Aorta (tissue), 5 donors: ENCODE measurements at regions not wholly inside any gene's neighbourhood (a gene's known extent, or its start where the extent isn't known, plus 50 kb on each side); places are given as distances from the start of the nearest gene placed in this dataset.

ENCODE experiments used
- ATAC-seq: fragments of 200-7000 bp; cut with Tn5 transposase; one replicate; pipeline ENCODE4 v1.9.1; 2022; ENCODE audit warnings: moderate library complexity; ENCODE audit not compliant: low FRiP score
- DNase-seq, 2 donors: peaks; one replicate each; pipeline ENCODE4 v3.0.0-alpha.2; 2020
- H3K27ac ChIP-seq, 2 donors: one replicate each; pipeline ENCODE4 v1.5.1; 2013; ENCODE audit warnings: low read length in 2 of 2, mild to moderate bottlenecking in 2 of 2, moderate library complexity in 2 of 2, control low read depth in 1 of 2, inconsistent platforms in 1 of 2, low read depth in 1 of 2
- H3K27me3 ChIP-seq, 2 donors: one replicate each; pipeline ENCODE4 v1.6.1; 2013; ENCODE audit warnings: control low read depth in 1 of 2, low read length in 1 of 2, mild to moderate bottlenecking in 1 of 2, moderate library complexity in 1 of 2; ENCODE audit not compliant: insufficient read depth in 2 of 2, control insufficient read depth in 1 of 2
- H3K36me3 ChIP-seq, 2 donors: one replicate each; pipeline ENCODE4 v1.6.1; 2013; ENCODE audit warnings: control low read depth in 1 of 2, low read length in 1 of 2, mild to moderate bottlenecking in 1 of 2; ENCODE audit not compliant: insufficient read depth in 2 of 2, control insufficient read depth in 1 of 2
- H3K4me1 ChIP-seq, 2 donors: one replicate each; pipeline ENCODE4 v1.6.1; 2013; ENCODE audit warnings: low read length in 2 of 2, control low read depth in 1 of 2, mild to moderate bottlenecking in 1 of 2, moderate library complexity in 1 of 2; ENCODE audit not compliant: insufficient read depth in 2 of 2, control insufficient read depth in 1 of 2
- H3K4me3 ChIP-seq, 2 donors: one replicate each; pipeline ENCODE4 v1.5.1; 2013; ENCODE audit warnings: low read length in 2 of 2, control low read depth in 1 of 2, mild to moderate bottlenecking in 1 of 2
- H3K9me3 ChIP-seq: one replicate; pipeline ENCODE4 v1.6.1; 2013; ENCODE audit warnings: mild to moderate bottlenecking, low read length; ENCODE audit not compliant: control insufficient read depth
- WGBS, 2 donors: extraction: QIAGEN DNeasy Blood & Tissue Kit; methylation state at CpG; one replicate each; pipeline ENCODE4 v1.1.7; 2013; 5-methylcytosine and 5-hydroxymethylcytosine counted together
- intact Hi-C, 2 donors: fragments of 100-400 bp; cut with DNase I; formaldehyde crosslinking; loops; one replicate each; pipeline versions ENCODE4 v1.14.2 to v1.15.0; 2022
- donor health status: healthy with polysubstance abuse.
- donor health status: Bipolar disorder and iron deficiency.
- donor health status: DM: no; HTN: no; CAD: no.
- donor health status: DM: no; HTN: no; CAD: no.
- donor health status: DM: yes; HTN: yes; CAD: no.

DNA sequence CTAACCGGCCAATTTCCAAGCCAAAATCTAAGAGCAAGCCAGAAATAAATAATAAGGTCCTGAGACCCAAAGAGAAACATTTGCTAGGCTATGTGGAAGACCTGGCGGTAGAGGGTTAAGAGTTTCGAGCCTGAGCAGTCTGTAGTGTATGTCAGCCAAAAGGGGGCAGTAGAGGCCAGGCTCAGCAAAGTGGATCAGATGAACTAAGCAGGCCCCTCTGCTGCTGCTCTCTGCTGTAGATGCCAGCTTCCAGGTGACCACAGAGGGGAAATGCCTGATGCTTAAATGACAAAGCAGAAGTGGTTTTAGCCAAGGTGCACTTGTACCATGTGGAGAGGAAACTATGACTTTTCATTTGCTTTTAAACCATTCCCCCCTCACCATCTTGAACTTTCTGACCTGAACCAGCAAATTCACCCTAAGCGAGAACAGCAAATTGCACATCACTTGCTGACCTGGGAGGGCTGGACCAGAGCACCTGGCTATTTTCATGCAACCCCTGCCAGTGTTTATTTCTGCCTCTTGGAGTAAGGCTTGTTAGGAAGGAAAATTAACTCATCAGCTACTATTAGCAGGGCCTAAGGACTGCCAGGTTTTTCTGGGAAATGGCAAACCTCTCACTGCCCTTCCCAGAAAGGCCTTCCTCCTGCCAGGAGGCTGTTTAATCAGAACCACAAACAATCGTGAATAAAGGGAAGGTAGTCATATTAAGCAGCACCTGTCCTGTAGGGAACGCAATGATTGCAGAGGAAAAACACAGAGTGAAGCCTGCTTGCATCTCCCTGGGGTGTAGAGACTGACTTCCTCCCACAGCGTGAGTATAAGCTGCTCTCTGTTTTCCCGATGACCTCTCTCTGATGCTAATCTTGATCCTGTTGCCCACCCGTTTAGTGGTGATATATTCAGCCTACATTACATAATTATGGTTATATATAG lies 818.2 kb downstream of the TLR4 start:
- ATAC-seq (no peak), DNase-seq (peak; percentile 59 to 74)
- Histone ChIP-seq H3K27me3 (no peaks in the 10 kb centered on the region), H3K9me3 (no peaks in the 10 kb centered on the region), H3K4me1 (no peaks in the 10 kb centered on the region), H3K36me3 (no peaks in the 10 kb centered on the region), H3K4me3 (no peak overlapping the region), H3K27ac (no peak overlapping the region)
- intact Hi-C loops: loop anchor here (1.0 to 10.0 kb wide), 5 partner anchors 56 to 767 kb away; no protein-coding TSS in a partner anchor
- WGBS, 2 donors: 37 to 40% methylated on average over 9 of the region's 9 CpGs

DNA sequence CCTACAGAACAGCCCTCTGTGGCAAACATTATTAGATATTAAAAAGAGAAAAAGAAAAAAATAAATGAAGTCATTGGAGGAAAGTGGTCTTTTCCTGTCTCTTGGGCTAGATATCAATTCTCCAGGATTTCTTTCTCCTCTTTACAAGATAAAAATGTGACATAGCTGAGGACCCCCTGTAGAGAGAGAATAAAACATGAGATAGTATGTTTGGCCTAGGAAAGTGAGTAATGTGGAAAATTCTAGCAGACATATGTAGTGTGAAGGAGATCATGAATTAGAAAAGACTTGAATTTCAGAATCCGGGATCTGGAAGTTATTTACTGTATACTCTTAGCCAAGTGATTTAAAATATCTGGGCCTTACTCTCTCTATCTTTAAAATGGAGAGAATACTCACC lies 823.1 kb downstream of the TLR4 start:
- Histone ChIP-seq H3K4me1 (no peaks in the 10 kb centered on the region), H3K36me3 (no peaks in the 10 kb centered on the region), H3K4me3 (no peak overlapping the region), H3K9me3 (no peaks in the 10 kb centered on the region), H3K27ac (no peak overlapping the region), H3K27me3 (no peaks in the 10 kb centered on the region)
- no peak for DNase-seq
- 70 to 78% methylated on average over 1 of the region's 1 CpG for WGBS, 2 donors
- ATAC-seq: no peak
- intact Hi-C loops: loop anchor here (10.0 kb wide), 2 partner anchors 478 to 758 kb away; no protein-coding TSS in a partner anchor

DNA sequence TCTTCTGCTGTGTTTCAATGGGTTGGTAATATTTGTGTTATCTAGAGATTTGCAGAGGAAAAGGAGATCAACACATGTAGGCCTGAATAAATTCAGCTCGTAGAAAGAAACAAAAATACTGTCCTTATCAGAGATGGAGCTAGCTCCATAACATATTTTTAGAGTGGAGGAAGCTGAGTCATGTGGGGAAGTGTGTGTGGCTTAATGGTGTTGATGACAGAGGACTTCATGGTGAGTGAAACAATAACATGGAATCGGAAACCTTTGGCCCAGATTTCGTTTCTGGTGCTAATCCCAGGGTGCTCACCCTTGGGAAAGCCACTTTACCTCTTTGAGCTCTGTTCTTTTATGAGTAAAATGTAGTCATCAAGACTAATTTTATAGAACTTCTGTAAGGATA lies 825.0 kb downstream of the TLR4 start:
- intact Hi-C loops: loop anchor here (10.0 kb wide), 2 partner anchors 476 to 756 kb away; no protein-coding TSS in a partner anchor
- peak; percentile 33 for ATAC-seq
- WGBS, 2 donors: 0 to 1% methylated on average over 3 of the region's 3 CpGs

DNA sequence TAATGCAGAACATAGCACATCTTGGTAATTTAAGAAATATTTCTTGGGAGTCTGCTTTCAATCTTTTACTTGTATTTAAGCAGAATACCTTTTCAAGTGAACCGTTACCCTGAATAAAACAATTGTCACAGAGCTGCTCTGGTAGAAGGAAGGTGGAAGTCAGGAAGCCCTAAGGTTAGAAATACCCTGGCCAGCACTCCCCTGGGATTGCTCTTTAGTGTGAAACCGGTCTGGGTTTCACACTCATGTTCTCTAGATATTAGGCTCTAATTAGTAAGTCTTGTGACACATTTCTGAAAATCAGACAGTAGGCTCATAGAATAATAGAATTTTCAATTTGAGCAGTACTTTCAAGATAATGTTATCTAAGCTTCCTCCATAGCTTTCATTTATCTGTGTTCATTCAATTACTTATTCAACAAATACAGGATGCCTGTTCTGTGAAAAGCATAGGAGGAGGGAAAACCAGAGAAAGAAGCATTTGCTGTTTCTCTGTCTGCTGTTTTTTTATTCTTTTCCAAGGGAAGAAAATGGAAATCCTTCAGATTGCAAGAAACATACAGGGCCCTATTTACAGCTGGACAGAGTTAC lies 825.5 kb downstream of the TLR4 start:
- 25 to 42% methylated on average over 2 of the region's 2 CpGs for WGBS, 2 donors
- Histone ChIP-seq H3K4me3 (no peak overlapping the region), H3K27ac (no peak overlapping the region), H3K9me3 (no peaks in the 10 kb centered on the region), H3K4me1 (no peaks in the 10 kb centered on the region), H3K27me3 (no peaks in the 10 kb centered on the region), H3K36me3 (no peaks in the 10 kb centered on the region)
- ATAC-seq (no peak), DNase-seq (no peak)
- intact Hi-C loops: loop anchor here (10.0 kb wide), 2 partner anchors 475 to 755 kb away; no protein-coding TSS in a partner anchor

More for the DNA sequence above, 825.0 kb downstream of the TLR4 start:
- Histone ChIP-seq H3K4me1 (no peaks in the 10 kb centered on the region), H3K36me3 (no peaks in the 10 kb centered on the region), H3K4me3 (no peak overlapping the region), H3K27ac (no peak overlapping the region), H3K9me3 (no peaks in the 10 kb centered on the region), H3K27me3 (no peaks in the 10 kb centered on the region)
- DNase-seq: no peak

DNA sequence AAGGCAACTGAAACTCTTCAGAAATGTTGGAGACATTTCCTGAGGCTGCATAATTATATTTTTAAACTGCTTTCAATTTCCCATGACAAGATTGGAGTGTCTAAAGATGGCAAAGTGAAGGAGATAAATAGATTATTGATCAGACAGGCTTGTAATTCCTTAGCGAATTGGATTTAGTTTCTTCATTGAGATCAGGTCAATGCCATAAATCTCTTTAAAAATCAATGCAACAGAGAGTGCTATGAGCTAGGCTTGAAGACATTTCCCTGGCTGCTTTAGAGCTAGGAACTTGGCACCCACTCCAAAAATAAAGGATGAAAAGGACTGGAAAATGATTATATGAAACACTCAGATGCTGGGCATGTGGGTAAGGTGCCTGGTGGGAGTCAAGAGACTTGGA lies 828.4 kb downstream of the TLR4 start:
- no peaks in the 10 kb centered on the region for H3K9me3 ChIP-seq
- 73 to 75% methylated on average over 1 of the region's 1 CpG for whole genome bisulfite sequencing, 2 donors
- ATAC-seq (no peak), DNase-seq (no peak)
- H3K4me1 ChIP-seq: no peaks in the 10 kb centered on the region
- H3K27ac ChIP-seq: no peak overlapping the region
- H3K36me3 ChIP-seq: no peaks in the 10 kb centered on the region
- intact Hi-C loops: no loop called here
- no peak overlapping the region for H3K4me3 ChIP-seq
- H3K27me3 ChIP-seq: no peaks in the 10 kb centered on the region

DNA sequence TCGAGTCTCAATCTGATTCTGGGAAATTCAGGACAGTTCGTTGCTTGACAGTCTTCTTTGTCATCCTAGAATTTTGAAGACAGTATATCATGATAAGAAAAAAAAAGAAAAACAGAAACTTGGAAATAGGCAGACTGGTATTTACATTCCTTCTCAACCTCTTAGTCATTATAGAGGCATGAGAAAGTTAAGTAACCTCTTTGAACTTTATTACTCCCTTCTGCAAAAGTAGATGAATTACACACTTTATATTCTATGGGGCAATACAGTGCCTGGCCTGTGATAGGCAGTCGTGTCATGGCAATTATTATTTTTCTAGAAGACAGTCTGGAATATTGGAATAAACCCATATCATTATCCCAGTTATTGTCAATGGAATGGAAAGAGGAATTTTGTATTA lies 828.9 kb downstream of the TLR4 start:
- H3K36me3 ChIP-seq: no peaks in the 10 kb centered on the region
- H3K27me3 ChIP-seq: no peaks in the 10 kb centered on the region
- H3K4me3 ChIP-seq: no peak overlapping the region
- H3K9me3 ChIP-seq: no peaks in the 10 kb centered on the region
- DNase-seq (no peak), ATAC-seq (no peak)
- no peak overlapping the region for H3K27ac ChIP-seq
- intact Hi-C loops: no loop called here
- WGBS, 2 donors: 14 to 27% methylated on average over 3 of the region's 3 CpGs
- H3K4me1 ChIP-seq: no peaks in the 10 kb centered on the region

DNA sequence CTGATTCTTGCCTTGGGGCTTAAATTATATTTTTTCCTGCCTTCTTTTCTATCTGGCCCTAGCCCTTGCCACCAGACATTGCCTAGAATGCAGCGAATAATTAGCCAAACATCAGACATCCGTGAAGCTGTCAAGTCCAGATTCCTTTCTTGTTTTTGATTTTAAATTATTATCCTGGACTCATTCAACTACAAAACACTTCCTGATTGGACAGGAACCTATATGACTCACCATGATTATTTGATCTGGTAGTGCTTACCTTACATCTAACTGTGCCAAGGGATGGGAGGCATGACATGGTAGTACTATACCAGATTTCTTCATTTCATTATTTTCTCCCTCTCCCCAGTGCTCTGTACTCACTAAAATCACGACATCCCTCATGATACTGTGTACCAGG lies 829.6 kb downstream of the TLR4 start:
- no peaks in the 10 kb centered on the region for H3K4me1 ChIP-seq
- no peaks in the 10 kb centered on the region for H3K27me3 ChIP-seq
- no peak overlapping the region for H3K27ac ChIP-seq
- ATAC-seq (no peak), DNase-seq (no peak)
- H3K4me3 ChIP-seq: no peak overlapping the region
- no peaks in the 10 kb centered on the region for H3K9me3 ChIP-seq
- no peaks in the 10 kb centered on the region for H3K36me3 ChIP-seq
- intact Hi-C loops: no loop called here
- WGBS, 2 donors: 45 to 47% methylated on average over 3 of the region's 3 CpGs

DNA sequence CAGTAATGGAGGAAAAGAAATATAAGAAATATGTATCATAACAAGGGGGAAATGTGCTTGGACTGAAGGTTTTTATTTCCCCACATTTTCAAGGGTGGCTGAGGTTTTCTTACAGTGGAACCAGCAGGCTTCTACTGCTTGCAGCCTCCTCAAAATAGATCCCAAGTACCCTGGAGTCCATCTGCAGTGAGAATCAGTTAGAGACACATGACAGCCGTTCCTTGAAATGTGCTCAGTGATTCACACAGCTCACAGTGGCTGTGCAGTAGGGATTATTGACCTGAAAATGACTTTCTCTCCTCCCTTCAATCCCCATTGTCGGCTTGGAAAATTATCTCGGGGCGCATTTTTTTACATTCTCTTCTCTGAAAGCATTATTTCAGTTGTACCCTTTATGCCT lies 832.0 kb downstream of the TLR4 start:
- no peaks in the 10 kb centered on the region for H3K9me3 ChIP-seq
- DNase-seq (no peak), ATAC-seq (no peak)
- intact Hi-C loops: no loop called here
- no peak overlapping the region for H3K27ac ChIP-seq
- H3K4me1 ChIP-seq: no peaks in the 10 kb centered on the region
- no peak overlapping the region for H3K4me3 ChIP-seq
- 65 to 76% methylated on average over 4 of the region's 4 CpGs for WGBS, 2 donors
- no peaks in the 10 kb centered on the region for H3K27me3 ChIP-seq
- H3K36me3 ChIP-seq: no peaks in the 10 kb centered on the region

DNA sequence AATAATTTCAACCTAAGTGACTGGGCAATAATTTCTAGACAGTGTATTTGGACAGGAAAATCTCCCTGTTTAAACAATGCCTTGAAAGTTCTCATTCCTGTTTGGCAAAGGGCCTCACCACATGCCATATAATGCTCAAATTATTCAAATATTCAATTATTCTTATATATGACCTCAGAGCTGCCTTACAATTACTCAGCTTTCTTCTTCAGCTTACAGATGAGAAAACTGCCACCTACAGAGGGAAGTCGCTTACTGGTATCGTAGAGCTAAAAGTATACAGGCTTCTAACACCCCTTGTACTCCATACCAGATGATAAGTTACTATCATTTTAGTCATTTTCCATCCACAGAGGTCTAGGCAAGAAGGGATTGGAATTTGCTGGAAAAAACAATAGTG lies 830.3 kb downstream of the BRINP1 start:
- WGBS, 2 donors: 11 to 19% methylated on average over 2 of the region's 2 CpGs

More for the DNA sequence above, 830.3 kb downstream of the BRINP1 start:
- no peak for ATAC-seq
- no peak overlapping the region for H3K4me3 ChIP-seq
- no peak for DNase-seq
- H3K4me1 ChIP-seq: no peaks in the 10 kb centered on the region
- no peaks in the 10 kb centered on the region for H3K27me3 ChIP-seq
- H3K36me3 ChIP-seq: no peaks in the 10 kb centered on the region
- intact Hi-C loops: no loop called here
- no peak overlapping the region for H3K27ac ChIP-seq
- no peaks in the 10 kb centered on the region for H3K9me3 ChIP-seq
